K562 (cell line): ENCODE measurements at regions not wholly inside any gene's neighbourhood (a gene's known extent, or its start where the extent isn't known, plus 50 kb on each side); places are given as distances from the start of the nearest gene placed in this dataset.

Source experiments
- CHCHD3 ChIP-seq: fragments of 250-450 bp; sonication (Bioruptor Pico); IDR thresholded peaks from 2 replicates; pipeline ENCODE4 v2.1.2; 2022; ENCODE audit warnings: mild to moderate bottlenecking
- COPS2 ChIP-seq: fragments of 450-650 bp; conservative IDR thresholded peaks from 2 replicates; pipeline ENCODE4 v1.6.1; 2016; ENCODE audit warnings: mild to moderate bottlenecking, moderate library complexity
- E2F5 ChIP-seq: sonication (generic); formaldehyde crosslinking; IDR thresholded peaks from 2 replicates; pipeline ENCODE4 v1.8.0; 2022; ENCODE audit warnings: mild to moderate bottlenecking, missing genetic modification reagents
- GATAD2A ChIP-seq: fragments of 450-650 bp; IDR thresholded peaks from 2 replicates; pipeline ENCODE4 v1.6.1; 2017
- KLF13 ChIP-seq: fragments of 450-650 bp; IDR thresholded peaks from 2 replicates; pipeline ENCODE4 v1.6.1; 2016; ENCODE audit warnings: missing genetic modification characterization, low read depth, mild to moderate bottlenecking, missing compliant biosample characterization, moderate library complexity, borderline replicate concordance
- POLR2A ChIP-seq: fragments of 450-650 bp; conservative IDR thresholded peaks from 2 replicates; pipeline ENCODE4 v1.6.1; 2016
- RAD51 ChIP-seq: fragments of 450-650 bp; IDR thresholded peaks from 2 replicates; pipeline ENCODE4 v1.7.1; 2016; ENCODE audit warnings: low read depth, mild to moderate bottlenecking, borderline replicate concordance
- RUNX1 ChIP-seq: sonication (generic); IDR thresholded peaks from 2 replicates; pipeline ENCODE4 v1.6.1; 2016; ENCODE audit warnings: antibody characterized with exemption, low read depth
- SAP30 ChIP-seq: fragments of 200-600 bp; sonication (generic); IDR thresholded peaks from 2 replicates; pipeline ENCODE4 v1.6.1; 2012; ENCODE audit warnings: borderline replicate concordance, low read depth, mild to moderate bottlenecking, moderate library complexity, low read length, control low read depth, inconsistent platforms; ENCODE audit not compliant: insufficient read depth, poor library complexity, severe bottlenecking
- SRSF7 ChIP-seq: fragments of 200-400 bp; formaldehyde crosslinking; optimal IDR thresholded peaks from 2 replicates; pipeline ENCODE3; 2017; ENCODE audit warnings: mild to moderate bottlenecking, low read depth, low read length
- TAL1 ChIP-seq: fragments of 450-650 bp; IDR thresholded peaks from 2 replicates; pipeline ENCODE4 v1.6.1; 2016; ENCODE audit warnings: mild to moderate bottlenecking
- ZNF431 ChIP-seq: sonication (generic); formaldehyde crosslinking; IDR thresholded peaks from 2 replicates; pipeline ENCODE4 v1.8.0; 2022; ENCODE audit warnings: mild to moderate bottlenecking, missing genetic modification reagents
- ZNF436 ChIP-seq: fragments of 250-450, 450-650 bp; sonication (Bioruptor Pico); formaldehyde crosslinking; IDR thresholded peaks from 2 replicates; pipeline ENCODE4 v1.7.0; 2020; ENCODE audit warnings: mild to moderate bottlenecking
- TF ChIP-seq, protein P1 (sequence below), 3 experiments: IDR thresholded peaks in 2 of 3; conservative IDR thresholded peaks in 1 of 3; 2 replicates each; pipeline ENCODE4 v1.5.1; 2011 to 2012; ENCODE audit warnings: low read length in 3 of 3, mild to moderate bottlenecking in 3 of 3, control low read depth in 2 of 3, improper control_type of control experiment in 1 of 3, inconsistent platforms in 1 of 3, low read depth in 1 of 3, mixed read lengths in 1 of 3, moderate library complexity in 1 of 3; ENCODE audit not compliant: insufficient read depth in 2 of 3

DNA sequence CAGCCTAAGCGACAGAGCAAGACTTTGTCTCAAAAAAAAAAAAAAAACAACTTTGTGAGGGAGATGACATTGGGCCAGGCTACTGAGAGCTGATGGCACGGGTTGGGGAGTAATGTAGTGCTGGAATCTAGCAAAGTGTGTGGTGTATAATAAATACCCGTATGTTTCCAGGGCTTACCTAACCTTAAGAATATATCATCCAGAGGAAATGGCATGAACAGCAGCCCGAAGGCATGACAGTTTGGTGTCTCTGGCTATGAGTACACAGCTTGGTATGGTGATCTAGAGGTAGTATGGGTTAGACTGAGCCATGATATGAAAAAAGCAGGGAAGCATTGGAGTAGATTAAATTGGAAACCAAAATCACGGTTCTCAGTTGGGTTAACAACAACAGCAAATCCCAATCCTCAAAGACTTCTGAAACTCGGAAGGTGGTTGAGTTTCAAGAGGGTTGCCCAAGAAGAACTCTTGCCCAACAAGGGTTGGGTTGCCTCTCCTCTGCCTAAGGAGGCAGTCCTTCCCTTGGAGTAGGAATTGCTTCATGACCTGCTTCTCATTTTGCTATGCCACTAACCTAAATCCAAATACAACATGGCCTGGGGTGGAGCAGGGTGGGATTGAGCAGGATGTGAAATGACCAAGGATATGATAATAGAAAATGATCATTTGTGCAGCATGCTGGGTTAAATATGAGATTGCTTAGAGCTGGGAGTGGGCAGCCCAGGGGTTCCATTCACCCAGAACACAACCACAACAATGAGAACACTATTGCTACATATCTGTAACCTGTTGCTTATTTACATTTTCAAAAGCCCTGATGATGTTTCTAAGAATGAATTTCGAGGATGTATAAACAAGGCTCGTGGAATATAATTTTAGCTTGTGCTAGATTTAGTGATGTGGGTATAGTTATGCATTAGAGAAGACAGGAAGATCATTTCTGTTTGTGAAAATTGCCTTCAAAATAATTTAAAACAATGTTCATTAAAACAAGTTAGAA, 64.6 kb upstream of the ZFR start:
- TF ChIP-seq CHCHD3 (CRISPR knock-in tag) (no peak), ZNF431 (CRISPR knock-in tag) (no peak), SAP30 (no peak), KLF13 (tag) (no peak), POLR2A (no peak), RUNX1 (no peak), TAL1 (no peak), ZNF436 (no peak), GATAD2A (no peak), RAD51 (no peak), COPS2 (no peak), SRSF7 (no peak), E2F5 (CRISPR knock-in tag) (no peak)
- TF ChIP-seq, protein P1, sequence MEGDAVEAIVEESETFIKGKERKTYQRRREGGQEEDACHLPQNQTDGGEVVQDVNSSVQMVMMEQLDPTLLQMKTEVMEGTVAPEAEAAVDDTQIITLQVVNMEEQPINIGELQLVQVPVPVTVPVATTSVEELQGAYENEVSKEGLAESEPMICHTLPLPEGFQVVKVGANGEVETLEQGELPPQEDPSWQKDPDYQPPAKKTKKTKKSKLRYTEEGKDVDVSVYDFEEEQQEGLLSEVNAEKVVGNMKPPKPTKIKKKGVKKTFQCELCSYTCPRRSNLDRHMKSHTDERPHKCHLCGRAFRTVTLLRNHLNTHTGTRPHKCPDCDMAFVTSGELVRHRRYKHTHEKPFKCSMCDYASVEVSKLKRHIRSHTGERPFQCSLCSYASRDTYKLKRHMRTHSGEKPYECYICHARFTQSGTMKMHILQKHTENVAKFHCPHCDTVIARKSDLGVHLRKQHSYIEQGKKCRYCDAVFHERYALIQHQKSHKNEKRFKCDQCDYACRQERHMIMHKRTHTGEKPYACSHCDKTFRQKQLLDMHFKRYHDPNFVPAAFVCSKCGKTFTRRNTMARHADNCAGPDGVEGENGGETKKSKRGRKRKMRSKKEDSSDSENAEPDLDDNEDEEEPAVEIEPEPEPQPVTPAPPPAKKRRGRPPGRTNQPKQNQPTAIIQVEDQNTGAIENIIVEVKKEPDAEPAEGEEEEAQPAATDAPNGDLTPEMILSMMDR (IDR thresholded peaks at IDR 0.05 in 2 of 3, conservative IDR thresholded peaks at IDR 0.05 in 1 of 3; ENCODE audit: insufficient read depth in 2 of 3, low read depth in 1 of 3, low read length in 3 of 3), result no peak
